ENCODE measurements at regions not wholly inside any gene's neighbourhood (a gene's known extent, or its start where the extent isn't known, plus 50 kb on each side); places are given as distances from the start of the nearest gene placed in this dataset.

GRCh38 chr1:29646161-29646775, 409.9 kb downstream of the PTPRU start:
- intact Hi-C loops (cut with DNase I; ENCODE audit: low total_unique reads) (no loop called here), in situ Hi-C loops (cut with MboI; ENCODE audit: low sequenced_read_pairs in 4 of 4) (no loop called here)
- Histone ChIP-seq H3K27ac (no peak overlapping the region), H3K27me3 (peaks cover 0 to 2% (median 0%) of the 10 kb centered on the region in 3 donors), H3K36me3 (no peaks in the 10 kb centered on the region), H3K9me3 (no peaks in the 10 kb centered on the region), H3K4me1 (no peaks in the 10 kb centered on the region), H3K4me3 (no peak overlapping the region)
- ATAC-seq, result no peak
- TF ChIP-seq POLR2A (IDR thresholded peaks at IDR 0.05) (no peak), CTCF (IDR thresholded peaks at IDR 0.05 in 4 of 5, conservative IDR thresholded peaks at IDR 0.05 in 1 of 5) (no peak)
- no peak for DNase-seq

- Histone ChIP-seq H3K36me3 (no peaks in the 10 kb centered on the region), H3K9me3 (no peaks in the 10 kb centered on the region), H3K4me3 (no peak overlapping the region), H3K27ac (no peak overlapping the region), H3K27me3 (peaks cover 0 to 2% (median 0%) of the 10 kb centered on the region in 3 donors), H3K4me1 (no peaks in the 10 kb centered on the region)
- in situ Hi-C loops (cut with MboI; ENCODE audit: low sequenced_read_pairs in 4 of 4) (no loop called here), intact Hi-C loops (cut with DNase I; ENCODE audit: low total_unique reads) (no loop called here)
- no peak for DNase-seq
- ATAC-seq, result no peak
- TF ChIP-seq POLR2A (IDR thresholded peaks at IDR 0.05) (no peak), CTCF (IDR thresholded peaks at IDR 0.05 in 4 of 5, conservative IDR thresholded peaks at IDR 0.05 in 1 of 5) (no peak)
Observed at GRCh38 chr1:29645586-29645985, 409.3 kb downstream of the PTPRU start.

- no peaks in the 10 kb centered on the region for H3K9me3 ChIP-seq
- TF ChIP-seq CTCF (IDR thresholded peaks at IDR 0.05 in 4 of 5, conservative IDR thresholded peaks at IDR 0.05 in 1 of 5) (no peak), POLR2A (IDR thresholded peaks at IDR 0.05) (no peak)
- ATAC-seq, result no peak
- intact Hi-C loops (cut with DNase I; ENCODE audit: low total_unique reads), result no loop called here
- no peaks in the 10 kb centered on the region for H3K36me3 ChIP-seq
- DNase-seq, result no peak
- no peak overlapping the region for H3K4me3 ChIP-seq
- peaks cover 0 to 2% (median 0%) of the 10 kb centered on the region in 3 donors for H3K27me3 ChIP-seq
- in situ Hi-C loops (cut with MboI; ENCODE audit: low sequenced_read_pairs in 4 of 4), result no loop called here
- no peak overlapping the region for H3K27ac ChIP-seq
- no peaks in the 10 kb centered on the region for H3K4me1 ChIP-seq
Observed at GRCh38 chr1:29644812-29645211, 408.5 kb downstream of the PTPRU start.

GRCh38 chr1:29643838-29644440, 407.6 kb downstream of the PTPRU start:
- intact Hi-C loops (cut with DNase I; ENCODE audit: low total_unique reads) (no loop called here), in situ Hi-C loops (cut with MboI; ENCODE audit: low sequenced_read_pairs in 4 of 4) (no loop called here)
- no peak for ATAC-seq
- DNase-seq, result no peak
- no peak overlapping the region for H3K4me3 ChIP-seq
- TF ChIP-seq POLR2A (IDR thresholded peaks at IDR 0.05), result no peak
- TF ChIP-seq CTCF (IDR thresholded peaks at IDR 0.05 in 4 of 5, conservative IDR thresholded peaks at IDR 0.05 in 1 of 5), result no peak
- H3K9me3 ChIP-seq, result no peaks in the 10 kb centered on the region
- peaks cover 0 to 2% (median 0%) of the 10 kb centered on the region in 3 donors for H3K27me3 ChIP-seq
- no peaks in the 10 kb centered on the region for H3K36me3 ChIP-seq
- no peak overlapping the region for H3K27ac ChIP-seq
- H3K4me1 ChIP-seq, result no peaks in the 10 kb centered on the region

Measured in gastrocnemius medialis (tissue), 4 donors.